OCI-LY1 (cell line): ENCODE measurements at regions not wholly inside any gene's neighbourhood (a gene's known extent, or its start where the extent isn't known, plus 50 kb on each side); places are given as distances from the start of the nearest gene placed in this dataset.

ENCODE experiments used
- H2AFZ ChIP-seq: fragments of 200-600 bp; sonication (generic), shearing (Covaris generic); 2 replicates; pipeline ENCODE4 v1.6.0; 2014; ENCODE audit warnings: antibody characterized with exemption, mild to moderate bottlenecking, low read length
- H3F3A ChIP-seq: fragments of 200-600 bp; sonication (generic), shearing (Covaris generic); 2 replicates; pipeline ENCODE4 v1.6.0; 2014; ENCODE audit warnings: mild to moderate bottlenecking, antibody characterized with exemption, low read length, moderate library complexity; ENCODE audit not compliant: insufficient read depth
- H3K27ac ChIP-seq: fragments of 200-600 bp; sonication (generic); 2 replicates; pipeline ENCODE4 v1.5.1; 2014; ENCODE audit warnings: low read length, mixed run types, mild to moderate bottlenecking, low read depth; ENCODE audit not compliant: poor library complexity, severe bottlenecking
- H3K27me3 ChIP-seq: fragments of 200-600 bp; sonication (generic); 2 replicates; pipeline ENCODE4 v1.6.0; 2014; ENCODE audit warnings: antibody characterized with exemption, mild to moderate bottlenecking, low read length, moderate library complexity; ENCODE audit not compliant: insufficient read depth
- H3K36me3 ChIP-seq: fragments of 200-600 bp; sonication (generic); 2 replicates; pipeline ENCODE4 v1.6.1; 2014; ENCODE audit warnings: mild to moderate bottlenecking, antibody characterized with exemption, low read length, moderate library complexity, mixed read lengths; ENCODE audit not compliant: insufficient read depth
- H3K4me1 ChIP-seq: fragments of 200-600 bp; sonication (generic); 2 replicates; pipeline ENCODE4 v1.5.1; 2014; ENCODE audit warnings: mild to moderate bottlenecking, low read length, moderate library complexity; ENCODE audit not compliant: insufficient read depth, severe bottlenecking
- H3K4me2 ChIP-seq: fragments of 200-600 bp; sonication (generic), shearing (Covaris generic); 2 replicates; pipeline ENCODE4 v1.6.1; 2014; ENCODE audit warnings: low read length
- H3K4me3 ChIP-seq: fragments of 200-600 bp; sonication (generic); 2 replicates; pipeline ENCODE4 v1.5.1; 2014; ENCODE audit warnings: low read length, low read depth, mild to moderate bottlenecking, mixed read lengths; ENCODE audit not compliant: poor library complexity, severe bottlenecking
- H3K79me2 ChIP-seq: fragments of 200-600 bp; shearing (Covaris generic); 2 replicates; pipeline ENCODE4 v1.6.1; 2016; ENCODE audit warnings: mixed run types, low read length, mixed read lengths; ENCODE audit not compliant: insufficient read depth
- H3K9ac ChIP-seq: fragments of 200-600 bp; sonication (generic), shearing (Covaris generic); 2 replicates; pipeline ENCODE4 v1.6.1; 2014; ENCODE audit warnings: mild to moderate bottlenecking, low read length, mixed read lengths
- H3K9me2 ChIP-seq: fragments of 200-600 bp; sonication (generic), shearing (Covaris generic); 2 replicates; pipeline ENCODE4 v1.6.1; 2014; ENCODE audit warnings: low read depth, mild to moderate bottlenecking, low read length, mixed read lengths
- H3K9me3 ChIP-seq: fragments of 200-600 bp; shearing (Covaris generic); 2 replicates; pipeline ENCODE4 v1.6.1; 2014; ENCODE audit warnings: low read length, mixed read lengths
- H4K20me1 ChIP-seq: fragments of 200-600 bp; sonication (generic), shearing (Covaris generic); 2 replicates; pipeline ENCODE4 v1.6.0; 2016; ENCODE audit warnings: mild to moderate bottlenecking, low read length; ENCODE audit not compliant: insufficient read depth
- EZH2 ChIP-seq: fragments of 200-600 bp; sonication (generic), shearing (Covaris generic); IDR thresholded peaks from 2 replicates; pipeline ENCODE4 v1.8.0; 2017; ENCODE audit warnings: borderline replicate concordance, mixed run types, mild to moderate bottlenecking, antibody characterized with exemption, low read length, moderate library complexity, mixed read lengths
- TF ChIP-seq, protein P1 (sequence below): fragments of 200-600 bp; sonication (generic), shearing (Covaris generic); IDR thresholded peaks from 2 replicates; pipeline ENCODE4 v1.5.1; 2017; ENCODE audit warnings: mild to moderate bottlenecking, antibody characterized with exemption, low read length, moderate library complexity, mixed read lengths

- H3K9me3 ChIP-seq: no peaks in the 10 kb centered on the region
- no peak overlapping the region for H3K9ac ChIP-seq
- H3K4me2 ChIP-seq: no peak overlapping the region
- H3F3A ChIP-seq: no peaks in the 10 kb centered on the region
- no peaks in the 10 kb centered on the region for H4K20me1 ChIP-seq
- H3K36me3 ChIP-seq: no peaks in the 10 kb centered on the region
- no peaks in the 10 kb centered on the region for H3K9me2 ChIP-seq
- H3K27ac ChIP-seq: no peak overlapping the region
- H3K4me3 ChIP-seq: no peak overlapping the region
- no peaks in the 10 kb centered on the region for H3K27me3 ChIP-seq
- H3K4me1 ChIP-seq: no peaks in the 10 kb centered on the region
- TF ChIP-seq, protein P1, sequence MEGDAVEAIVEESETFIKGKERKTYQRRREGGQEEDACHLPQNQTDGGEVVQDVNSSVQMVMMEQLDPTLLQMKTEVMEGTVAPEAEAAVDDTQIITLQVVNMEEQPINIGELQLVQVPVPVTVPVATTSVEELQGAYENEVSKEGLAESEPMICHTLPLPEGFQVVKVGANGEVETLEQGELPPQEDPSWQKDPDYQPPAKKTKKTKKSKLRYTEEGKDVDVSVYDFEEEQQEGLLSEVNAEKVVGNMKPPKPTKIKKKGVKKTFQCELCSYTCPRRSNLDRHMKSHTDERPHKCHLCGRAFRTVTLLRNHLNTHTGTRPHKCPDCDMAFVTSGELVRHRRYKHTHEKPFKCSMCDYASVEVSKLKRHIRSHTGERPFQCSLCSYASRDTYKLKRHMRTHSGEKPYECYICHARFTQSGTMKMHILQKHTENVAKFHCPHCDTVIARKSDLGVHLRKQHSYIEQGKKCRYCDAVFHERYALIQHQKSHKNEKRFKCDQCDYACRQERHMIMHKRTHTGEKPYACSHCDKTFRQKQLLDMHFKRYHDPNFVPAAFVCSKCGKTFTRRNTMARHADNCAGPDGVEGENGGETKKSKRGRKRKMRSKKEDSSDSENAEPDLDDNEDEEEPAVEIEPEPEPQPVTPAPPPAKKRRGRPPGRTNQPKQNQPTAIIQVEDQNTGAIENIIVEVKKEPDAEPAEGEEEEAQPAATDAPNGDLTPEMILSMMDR: no peak
- no peaks in the 10 kb centered on the region for H3K79me2 ChIP-seq
- H2AFZ ChIP-seq: no peak overlapping the region
Observed at GRCh38 chr5:29702875-29703274, 1490.6 kb upstream of the CDH6 start.

DNA sequence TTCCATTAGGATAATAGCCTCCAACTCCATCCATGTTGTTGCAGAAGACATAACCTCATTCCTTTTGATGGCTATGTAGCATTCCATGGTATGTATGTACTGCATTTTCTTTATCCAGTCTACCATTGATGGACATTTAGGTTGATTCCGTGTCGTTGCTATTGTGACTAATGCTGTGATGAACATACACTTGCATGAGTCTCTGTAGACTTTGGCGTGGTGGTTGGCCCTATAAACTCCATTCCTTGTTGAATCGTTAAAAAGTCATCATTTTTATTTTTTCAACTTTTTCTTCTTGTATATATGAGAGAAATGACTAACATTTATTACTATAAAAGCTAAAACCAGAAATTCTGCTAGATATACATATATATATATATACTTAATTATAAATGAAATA lies 1491.9 kb upstream of the CDH6 start:
- Histone ChIP-seq H3K4me2 (no peak overlapping the region), H3K9ac (no peak overlapping the region), H3K27ac (no peak overlapping the region), H3K4me1 (no peaks in the 10 kb centered on the region), H3K9me3 (no peaks in the 10 kb centered on the region), H3K27me3 (no peaks in the 10 kb centered on the region), H3K36me3 (no peaks in the 10 kb centered on the region), H3K79me2 (no peaks in the 10 kb centered on the region), H3F3A (no peaks in the 10 kb centered on the region), H3K4me3 (no peak overlapping the region), H2AFZ (no peak overlapping the region), H4K20me1 (no peaks in the 10 kb centered on the region), H3K9me2 (no peaks in the 10 kb centered on the region)
- TF ChIP-seq, protein P1: no peak
- no peak for TF ChIP-seq EZH2

- H2AFZ ChIP-seq: no peak overlapping the region
- no peaks in the 10 kb centered on the region for H3K4me1 ChIP-seq
- no peaks in the 10 kb centered on the region for H3K27me3 ChIP-seq
- H3K9me2 ChIP-seq: no peaks in the 10 kb centered on the region
- no peak for TF ChIP-seq EZH2
- TF ChIP-seq, protein P1: peak; percentile 58
- no peak overlapping the region for H3K27ac ChIP-seq
- no peaks in the 10 kb centered on the region for H3F3A ChIP-seq
- H3K79me2 ChIP-seq: no peaks in the 10 kb centered on the region
- no peaks in the 10 kb centered on the region for H4K20me1 ChIP-seq
- no peak overlapping the region for H3K9ac ChIP-seq
- no peak overlapping the region for H3K4me2 ChIP-seq
- no peaks in the 10 kb centered on the region for H3K9me3 ChIP-seq
- no peak overlapping the region for H3K4me3 ChIP-seq
- no peaks in the 10 kb centered on the region for H3K36me3 ChIP-seq
Observed at GRCh38 chr5:29697785-29698414, 1495.6 kb upstream of the CDH6 start.
